SH-SY5Y (cell line): ENCODE measurements at regions not wholly inside any gene's neighbourhood (a gene's known extent, or its start where the extent isn't known, plus 50 kb on each side); places are given as distances from the start of the nearest gene placed in this dataset.

Experiments used
- GATA2 ChIP-seq: IDR thresholded peaks from 2 replicates; pipeline ENCODE4 v1.6.1; 2011; ENCODE audit warnings: mild to moderate bottlenecking, low read depth, low read length
- GATA3 ChIP-seq: IDR thresholded peaks from 2 replicates; pipeline ENCODE4 v1.6.1; 2011; ENCODE audit warnings: low read depth, mild to moderate bottlenecking, low read length, moderate library complexity

DNA sequence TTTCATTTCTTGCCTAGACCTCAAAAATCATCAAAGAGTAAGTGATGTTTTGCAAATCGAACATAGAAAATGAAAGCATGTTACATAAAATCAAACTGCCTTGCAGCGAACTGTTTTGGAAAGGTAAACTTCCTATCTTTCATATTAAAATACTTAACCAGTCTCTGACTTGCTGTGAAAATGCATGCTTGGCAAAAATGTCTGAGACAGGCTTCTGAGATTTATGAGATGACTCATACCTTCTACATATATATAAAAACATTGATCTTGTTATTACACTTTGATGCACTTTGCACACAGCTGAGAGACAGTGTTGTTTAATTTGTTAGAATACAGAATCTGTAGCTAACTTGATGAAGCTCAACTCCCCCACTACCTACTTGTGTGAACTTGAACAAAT lies 179.1 kb downstream of the KITLG start:
- TF ChIP-seq GATA2 (no peak), GATA3 (no peak)
